Activated naive CD4-positive, alpha-beta T cell treated with anti-CD3 and anti-CD28 coated beads, Interleukin-2, amount 50 U/mL, for 24 hours (primary cell): ENCODE measurements at regions not wholly inside any gene's neighbourhood (a gene's known extent, or its start where the extent isn't known, plus 50 kb on each side); places are given as distances from the start of the nearest gene placed in this dataset.
"Not testable (repeated sequence)": the region's sequence is repeated elsewhere in the genome, so short reads cannot be mapped to it uniquely, and the experiment has no call there.

ENCODE experiments used
- H3K27ac Mint-ChIP-seq: one replicate; pipeline ENCODE4 v1.8.0; 2021; ENCODE audit warnings: mild to moderate bottlenecking, mixed read lengths
- H3K27me3 Mint-ChIP-seq: one replicate; pipeline ENCODE4 v1.8.0; 2021; ENCODE audit warnings: mixed read lengths
- H3K36me3 Mint-ChIP-seq: one replicate; pipeline ENCODE4 v1.8.0; 2021; ENCODE audit warnings: mixed read lengths
- H3K4me1 Mint-ChIP-seq: one replicate; pipeline ENCODE4 v1.8.0; 2021; ENCODE audit warnings: mixed read lengths
- H3K4me3 Mint-ChIP-seq: one replicate; pipeline ENCODE4 v1.8.0; 2021; ENCODE audit warnings: mild to moderate bottlenecking, mixed read lengths
- H3K9me3 Mint-ChIP-seq: one replicate; pipeline ENCODE4 v1.8.0; 2021; ENCODE audit warnings: mixed read lengths

- Mint-ChIP-seq H3K27ac (no peak overlapping the region), H3K27me3 (no peaks in the 10 kb centered on the region), H3K4me1 (no peaks in the 10 kb centered on the region), H3K36me3 (no peaks in the 10 kb centered on the region), H3K9me3 (peaks cover 8% of the 10 kb centered on the region), H3K4me3 (no peak overlapping the region)
Measured at GRCh38 chr7:79936281-79936983, 198.2 kb upstream of the GNAI1 start.

GRCh38 chr7:79934727-79935126 lies 199.9 kb upstream of the GNAI1 start:
- no peak overlapping the region for H3K4me3 Mint-ChIP-seq
- H3K4me1 Mint-ChIP-seq, result no peaks in the 10 kb centered on the region
- no peak overlapping the region for H3K27ac Mint-ChIP-seq
- H3K27me3 Mint-ChIP-seq, result no peaks in the 10 kb centered on the region
- H3K36me3 Mint-ChIP-seq, result no peaks in the 10 kb centered on the region
- H3K9me3 Mint-ChIP-seq, result peaks cover 8% of the 10 kb centered on the region

GRCh38 chr7:79933144-79933543 lies 201.5 kb upstream of the GNAI1 start:
- no peaks in the 10 kb centered on the region for H3K4me1 Mint-ChIP-seq
- no peaks in the 10 kb centered on the region for H3K27me3 Mint-ChIP-seq
- H3K36me3 Mint-ChIP-seq, result no peaks in the 10 kb centered on the region
- peaks cover 8% of the 10 kb centered on the region for H3K9me3 Mint-ChIP-seq
- H3K4me3 Mint-ChIP-seq, result no peak overlapping the region
- no peak overlapping the region for H3K27ac Mint-ChIP-seq

- no peaks in the 10 kb centered on the region for H3K9me3 Mint-ChIP-seq
- H3K4me3 Mint-ChIP-seq, result no peak overlapping the region
- H3K27ac Mint-ChIP-seq, result no peak overlapping the region
- H3K36me3 Mint-ChIP-seq, result no peaks in the 10 kb centered on the region
- no peaks in the 10 kb centered on the region for H3K4me1 Mint-ChIP-seq
- H3K27me3 Mint-ChIP-seq, result no peaks in the 10 kb centered on the region
Measured at GRCh38 chr7:79930604-79931003, 204.0 kb upstream of the GNAI1 start.

- Mint-ChIP-seq H3K36me3 (no peaks in the 10 kb centered on the region), H3K27me3 (no peaks in the 10 kb centered on the region), H3K4me1 (no peaks in the 10 kb centered on the region), H3K4me3 (no peak overlapping the region), H3K9me3 (no peaks in the 10 kb centered on the region), H3K27ac (no peak overlapping the region)
Measured at GRCh38 chr7:79927116-79927515, 207.5 kb upstream of the GNAI1 start.

- no peaks in the 10 kb centered on the region for H3K36me3 Mint-ChIP-seq
- H3K27me3 Mint-ChIP-seq, result no peaks in the 10 kb centered on the region
- peaks cover 5% of the 10 kb centered on the region for H3K9me3 Mint-ChIP-seq
- H3K4me1 Mint-ChIP-seq, result no peaks in the 10 kb centered on the region
- H3K4me3 Mint-ChIP-seq, result no peak overlapping the region
- no peak overlapping the region for H3K27ac Mint-ChIP-seq
Measured at GRCh38 chr7:79923953-79924352, 210.7 kb upstream of the GNAI1 start.

DNA sequence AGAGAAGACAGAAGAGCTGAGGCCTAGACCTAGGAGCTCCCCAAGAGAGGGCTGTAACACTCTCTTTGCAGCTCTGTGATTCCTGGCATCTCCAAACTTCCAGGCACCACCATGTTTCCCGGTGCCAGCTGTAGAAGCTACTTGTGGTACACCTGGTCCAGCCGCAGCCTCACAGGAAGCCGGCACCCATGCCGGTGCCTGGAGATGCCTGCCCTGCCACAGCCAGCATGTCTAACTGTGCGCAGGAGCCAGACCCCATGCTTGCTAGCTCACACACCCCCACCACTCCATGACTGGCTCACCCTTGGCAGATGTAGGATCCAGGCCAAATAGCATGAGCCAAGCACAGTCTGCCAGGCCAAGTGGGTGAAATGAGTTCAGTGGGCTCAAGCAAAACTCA lies 211.7 kb upstream of the GNAI1 start:
- Mint-ChIP-seq H3K4me3 (no peak overlapping the region), H3K4me1 (no peaks in the 10 kb centered on the region), H3K27ac (no peak overlapping the region), H3K36me3 (no peaks in the 10 kb centered on the region), H3K9me3 (peaks cover 5% of the 10 kb centered on the region), H3K27me3 (no peaks in the 10 kb centered on the region)

DNA sequence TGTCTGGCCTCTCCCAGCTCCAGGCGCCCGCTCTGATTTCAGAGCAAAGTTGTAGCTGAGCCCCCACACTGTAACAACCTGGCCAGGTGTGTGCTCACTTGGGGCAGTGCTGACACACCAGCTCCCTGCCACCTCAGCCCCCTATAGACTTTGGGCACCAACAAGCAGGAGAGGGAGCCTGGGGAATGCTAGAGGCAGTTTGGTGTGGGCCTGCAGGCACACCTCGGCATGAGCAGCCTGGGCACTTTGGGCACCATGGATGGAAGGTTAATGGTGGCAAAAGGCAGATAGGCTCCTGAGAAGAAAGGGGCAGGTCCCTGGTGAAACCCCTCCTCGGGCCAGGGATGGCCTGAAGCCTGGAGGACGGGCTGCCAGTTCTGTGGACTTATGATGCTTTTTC lies 212.7 kb upstream of the GNAI1 start:
- Mint-ChIP-seq H3K9me3 (peaks cover 5% of the 10 kb centered on the region), H3K4me1 (no peaks in the 10 kb centered on the region), H3K27me3 (no peaks in the 10 kb centered on the region), H3K4me3 (no peak overlapping the region), H3K27ac (no peak overlapping the region), H3K36me3 (no peaks in the 10 kb centered on the region)

DNA sequence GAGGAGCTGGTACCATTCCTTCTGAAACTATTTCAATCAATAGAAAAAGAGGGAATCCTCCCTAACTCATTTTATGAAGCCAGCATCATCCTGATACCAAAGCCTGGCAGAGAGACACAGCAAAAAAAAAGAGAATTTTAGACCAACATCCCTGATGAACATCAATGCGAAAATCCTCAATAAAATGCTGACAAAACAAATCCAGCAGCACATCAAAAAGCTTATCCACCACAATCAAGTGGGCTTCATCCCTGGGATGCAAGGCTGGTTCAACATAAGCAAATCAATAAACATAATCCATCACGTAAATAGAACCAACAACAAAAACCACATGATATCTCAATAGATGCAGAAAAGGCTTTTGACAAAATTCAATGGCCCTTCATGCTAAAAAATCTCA lies 216.0 kb upstream of the GNAI1 start:
- not testable (repeated sequence) for H3K9me3 Mint-ChIP-seq, H3K27me3 Mint-ChIP-seq, H3K36me3 Mint-ChIP-seq, H3K27ac Mint-ChIP-seq, H3K4me3 Mint-ChIP-seq
- peaks cover 19% of the 10 kb centered on the region for H3K4me1 Mint-ChIP-seq

DNA sequence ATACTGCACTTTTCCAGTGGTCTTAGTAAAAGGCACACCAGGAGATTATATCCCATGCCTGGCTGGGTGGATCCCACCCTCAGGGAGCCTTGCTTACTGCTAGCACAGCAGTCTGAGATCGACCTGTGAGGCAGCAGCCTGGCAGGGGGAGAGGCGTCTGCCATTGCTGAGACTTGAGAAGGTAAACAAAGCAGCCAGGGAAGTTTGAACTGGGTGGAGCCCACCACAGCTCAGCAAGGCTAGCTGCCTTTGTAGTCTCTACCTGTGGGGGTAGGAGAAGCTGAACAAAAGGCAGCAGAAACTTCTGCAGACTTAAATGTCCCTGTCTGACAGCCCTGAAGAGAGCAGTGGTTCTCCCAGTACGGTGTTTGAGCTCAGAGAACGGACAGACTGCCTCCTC lies 219.3 kb upstream of the GNAI1 start:
- H3K27me3 Mint-ChIP-seq, H3K4me3 Mint-ChIP-seq, H3K36me3 Mint-ChIP-seq, H3K27ac Mint-ChIP-seq, H3K9me3 Mint-ChIP-seq: not testable (repeated sequence)
- H3K4me1 Mint-ChIP-seq, result peaks cover 49% of the 10 kb centered on the region

- Mint-ChIP-seq H3K9me3 (no peaks in the 10 kb centered on the region), H3K4me1 (peaks cover 64% of the 10 kb centered on the region), H3K36me3 (no peaks in the 10 kb centered on the region), H3K27ac (peak overlapping the region; percentile 14), H3K4me3 (peak overlapping the region; percentile 45), H3K27me3 (no peaks in the 10 kb centered on the region)
Measured at GRCh38 chr7:79912213-79912633, 222.4 kb upstream of the GNAI1 start.

- Mint-ChIP-seq H3K4me1 (peaks cover 62% of the 10 kb centered on the region), H3K4me3 (peak overlapping the region; percentile 43), H3K27ac (peak overlapping the region; percentile 20)
Measured at GRCh38 chr7:79911420-79911819, 223.2 kb upstream of the GNAI1 start.

GRCh38 chr7:79909176-79909575 lies 225.5 kb upstream of the GNAI1 start:
- Mint-ChIP-seq H3K9me3 (no peaks in the 10 kb centered on the region), H3K27ac (no peak overlapping the region), H3K27me3 (no peaks in the 10 kb centered on the region), H3K36me3 (no peaks in the 10 kb centered on the region), H3K4me3 (no peak overlapping the region), H3K4me1 (peaks cover 47% of the 10 kb centered on the region)

More at GRCh38 chr7:79911420-79911819, 223.2 kb upstream of the GNAI1 start:
- Mint-ChIP-seq H3K27me3 (no peaks in the 10 kb centered on the region), H3K9me3 (no peaks in the 10 kb centered on the region), H3K36me3 (no peaks in the 10 kb centered on the region)

DNA sequence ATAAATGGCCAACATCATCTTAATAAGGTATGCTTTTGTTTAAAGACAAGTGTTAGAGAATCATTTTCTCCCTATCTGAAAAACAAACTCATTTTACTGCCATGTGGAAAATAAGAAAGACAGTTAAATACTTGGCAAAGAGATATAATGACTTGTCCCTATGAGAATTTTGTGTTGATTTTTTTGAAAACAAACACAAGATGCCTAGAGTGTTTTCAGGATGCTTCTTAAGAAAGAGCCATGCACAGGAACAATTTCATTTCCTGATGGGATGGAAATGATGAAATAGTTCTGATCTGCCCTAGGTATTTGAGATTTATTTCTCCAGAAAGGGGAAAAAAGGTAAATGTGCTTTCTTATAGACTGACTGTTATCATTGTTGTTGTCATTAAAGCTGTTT lies 237.5 kb upstream of the GNAI1 start:
- H3K27me3 Mint-ChIP-seq, result no peaks in the 10 kb centered on the region
- H3K4me3 Mint-ChIP-seq, result no peak overlapping the region
- no peak overlapping the region for H3K27ac Mint-ChIP-seq
- H3K36me3 Mint-ChIP-seq, result no peaks in the 10 kb centered on the region
- H3K4me1 Mint-ChIP-seq, result no peaks in the 10 kb centered on the region
- peaks cover 11% of the 10 kb centered on the region for H3K9me3 Mint-ChIP-seq

DNA sequence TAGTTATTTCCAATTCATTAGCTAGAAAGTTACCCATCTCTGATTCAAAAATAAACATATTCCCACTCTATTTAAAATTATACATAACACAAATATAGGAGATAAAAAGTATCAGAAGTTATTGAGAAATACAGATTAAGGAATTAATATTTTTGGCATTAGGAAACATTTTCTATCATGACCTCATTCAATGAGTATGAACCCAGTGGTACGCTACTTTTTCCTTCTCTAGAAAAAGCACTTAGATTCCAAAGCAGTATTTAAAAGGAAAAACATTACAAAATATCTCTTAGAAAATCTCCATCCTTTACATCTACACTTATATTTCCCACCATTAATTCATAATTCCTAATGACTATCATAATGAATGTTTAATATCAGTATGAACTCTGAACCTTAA lies 240.6 kb upstream of the GNAI1 start:
- no peak overlapping the region for H3K27ac Mint-ChIP-seq
- no peak overlapping the region for H3K4me3 Mint-ChIP-seq
- H3K27me3 Mint-ChIP-seq, result no peaks in the 10 kb centered on the region
- no peaks in the 10 kb centered on the region for H3K36me3 Mint-ChIP-seq
- peaks cover 10% of the 10 kb centered on the region for H3K9me3 Mint-ChIP-seq
- no peaks in the 10 kb centered on the region for H3K4me1 Mint-ChIP-seq

- no peaks in the 10 kb centered on the region for H3K9me3 Mint-ChIP-seq
- no peaks in the 10 kb centered on the region for H3K27me3 Mint-ChIP-seq
- H3K36me3 Mint-ChIP-seq, result no peaks in the 10 kb centered on the region
- H3K27ac Mint-ChIP-seq, result no peak overlapping the region
- no peaks in the 10 kb centered on the region for H3K4me1 Mint-ChIP-seq
- H3K4me3 Mint-ChIP-seq, result no peak overlapping the region
Measured at GRCh38 chr7:79882922-79883321, 251.7 kb upstream of the GNAI1 start.

DNA sequence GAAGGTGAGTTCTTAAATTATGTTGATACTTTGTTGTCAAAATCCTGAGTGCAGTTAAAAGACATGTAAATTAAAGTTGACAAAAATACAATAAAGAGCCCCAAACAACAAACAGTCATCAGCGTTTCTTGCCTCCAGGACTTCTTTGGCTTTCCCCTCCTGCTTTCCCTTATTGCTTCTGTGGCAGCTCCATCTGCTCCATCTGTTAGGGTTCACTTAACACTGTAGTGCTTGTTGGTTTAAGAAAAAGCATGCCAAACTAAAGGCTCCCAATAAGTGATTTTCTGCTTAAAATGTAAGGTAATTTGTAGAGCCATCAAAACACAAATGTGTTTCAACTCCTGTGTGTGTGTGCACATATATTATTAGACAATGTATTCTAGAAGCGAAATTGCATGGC lies 254.3 kb upstream of the GNAI1 start:
- no peaks in the 10 kb centered on the region for H3K27me3 Mint-ChIP-seq
- H3K9me3 Mint-ChIP-seq, result no peaks in the 10 kb centered on the region
- H3K4me1 Mint-ChIP-seq, result no peaks in the 10 kb centered on the region
- no peak overlapping the region for H3K4me3 Mint-ChIP-seq
- H3K36me3 Mint-ChIP-seq, result no peaks in the 10 kb centered on the region
- H3K27ac Mint-ChIP-seq, result no peak overlapping the region
